Left hindlimb (tissue), 1 donor: ENCODE measurements at regions not wholly inside any gene's neighbourhood (a gene's known extent, or its start where the extent isn't known, plus 50 kb on each side); places are given as distances from the start of the nearest gene placed in this dataset.

Source experiments
- DNase-seq: peaks from one replicate; pipeline ENCODE4 v3.0.0-alpha.2; 2018

GRCh38 chr4:45985038-45985437, 138.8 kb downstream of the GABRG1 start:
- DNase-seq, result no peak

- no peak for DNase-seq
Observed at GRCh38 chr4:45971108-45971507, 152.7 kb downstream of the GABRG1 start.

- DNase-seq, result no peak
Observed at GRCh38 chr4:45957353-45957752, 166.5 kb downstream of the GABRG1 start.

- no peak for DNase-seq
Observed at GRCh38 chr4:45954276-45954675, 169.6 kb downstream of the GABRG1 start.

GRCh38 chr4:45951153-45951552, 172.7 kb downstream of the GABRG1 start:
- no peak for DNase-seq

- no peak for DNase-seq
Observed at GRCh38 chr4:45946699-45947098, 177.2 kb downstream of the GABRG1 start.

GRCh38 chr4:45944000-45944399, 179.9 kb downstream of the GABRG1 start:
- DNase-seq, result no peak

GRCh38 chr4:45939056-45939455, 184.8 kb downstream of the GABRG1 start:
- no peak for DNase-seq

- no peak for DNase-seq
Observed at GRCh38 chr4:45931154-45931553, 192.7 kb downstream of the GABRG1 start.

GRCh38 chr4:45927641-45928040, 196.2 kb downstream of the GABRG1 start:
- DNase-seq, result no peak

GRCh38 chr4:45925809-45926208, 198.0 kb downstream of the GABRG1 start:
- no peak for DNase-seq

GRCh38 chr4:45920861-45921260, 203.0 kb downstream of the GABRG1 start:
- DNase-seq, result no peak

- DNase-seq, result no peak
Observed at GRCh38 chr4:45910511-45910910, 213.3 kb downstream of the GABRG1 start.

- DNase-seq, result no peak
Observed at GRCh38 chr4:45897946-45898585, 225.8 kb downstream of the GABRG1 start.

- DNase-seq, result no peak
Observed at GRCh38 chr4:45883421-45883820, 240.4 kb downstream of the GABRG1 start.

GRCh38 chr4:45876235-45876890, 247.5 kb downstream of the GABRG1 start:
- no peak for DNase-seq

GRCh38 chr4:45869184-45869583, 254.7 kb downstream of the GABRG1 start:
- no peak for DNase-seq

GRCh38 chr4:45865781-45866180, 258.1 kb downstream of the GABRG1 start:
- DNase-seq, result no peak

GRCh38 chr4:45855857-45856256, 268.0 kb downstream of the GABRG1 start:
- no peak for DNase-seq

GRCh38 chr4:45846016-45846415, 277.8 kb downstream of the GABRG1 start:
- DNase-seq, result no peak

- DNase-seq, result no peak
Observed at GRCh38 chr4:45841791-45842190, 282.1 kb downstream of the GABRG1 start.

GRCh38 chr4:45831692-45832091, 292.2 kb downstream of the GABRG1 start:
- DNase-seq, result no peak

GRCh38 chr4:45803994-45804393, 319.9 kb downstream of the GABRG1 start:
- DNase-seq, result no peak

- DNase-seq, result no peak
Observed at GRCh38 chr4:45795135-45795534, 328.7 kb downstream of the GABRG1 start.

GRCh38 chr4:45778514-45778913, 345.3 kb downstream of the GABRG1 start:
- no peak for DNase-seq
